ENCODE measurements at regions not wholly inside any gene's neighbourhood (a gene's known extent, or its start where the extent isn't known, plus 50 kb on each side); places are given as distances from the start of the nearest gene placed in this dataset.

GRCh38 chr15:47932261-47932660 lies 188.5 kb upstream of the SLC24A5 start:
- TF ChIP-seq SPI1 (IDR thresholded peaks at IDR 0.05; ENCODE audit: low read depth, low read length) (no peak), POLR2AphosphoS5 (IDR thresholded peaks at IDR 0.05; ENCODE audit: low read depth, low read length) (no peak), TAF1 (IDR thresholded peaks at IDR 0.05; ENCODE audit: low read depth, low read length) (no peak), POLR2A (IDR thresholded peaks at IDR 0.05; ENCODE audit: low read depth, low read length) (no peak), POU2F2 (IDR thresholded peaks at IDR 0.05; ENCODE audit: low read depth, low read length) (no peak)

All from GM12891 (cell line).